Hematopoietic multipotent progenitor cell treated with erythropoietin and hydrocortisone succinate and interleukin-3 and kit ligand, for 4 days (in vitro differentiated cells): ENCODE measurements at regions not wholly inside any gene's neighbourhood (a gene's known extent, or its start where the extent isn't known, plus 50 kb on each side); places are given as distances from the start of the nearest gene placed in this dataset.
"Not testable (repeated sequence)": the region's sequence is repeated elsewhere in the genome, so short reads cannot be mapped to it uniquely, and the experiment has no call there.

ENCODE experiments used
- DNase-seq: peaks from one replicate; pipeline ENCODE4 v3.0.0-alpha.2; 2015

GRCh38 chr1:178572604-178573003, 59.7 kb downstream of the TEX35 start:
- DNase-seq, result peak; percentile 7

- no peak for DNase-seq
These were observed 60.4 kb downstream of the TEX35 start for GRCh38 chr1:178573330-178573729.

- DNase-seq, result no peak
These were observed 61.4 kb downstream of the TEX35 start for GRCh38 chr1:178574345-178574744.

- DNase-seq, result no peak
These were observed 62.9 kb downstream of the TEX35 start for GRCh38 chr1:178575611-178576361.

GRCh38 chr1:178576841-178577240, 63.9 kb downstream of the TEX35 start:
- DNase-seq, result no peak

GRCh38 chr1:178577882-178578281, 65.0 kb downstream of the TEX35 start:
- no peak for DNase-seq

- DNase-seq, result no peak
These were observed 65.6 kb downstream of the TEX35 start for GRCh38 chr1:178578541-178578940.

- DNase-seq, result no peak
These were observed 66.2 kb downstream of the TEX35 start for GRCh38 chr1:178579095-178579494.

- DNase-seq, result no peak
These were observed 66.7 kb downstream of the TEX35 start for GRCh38 chr1:178579562-178579961.

- DNase-seq, result no peak
These were observed 67.2 kb downstream of the TEX35 start for GRCh38 chr1:178580096-178580495.

- no peak for DNase-seq
These were observed 68.0 kb downstream of the TEX35 start for GRCh38 chr1:178580876-178581275.

- no peak for DNase-seq
These were observed 68.7 kb downstream of the TEX35 start for GRCh38 chr1:178581351-178582303.

GRCh38 chr1:178587096-178587495, 74.2 kb downstream of the TEX35 start:
- DNase-seq, result no peak

GRCh38 chr1:178587975-178588374, 75.1 kb downstream of the TEX35 start:
- no peak for DNase-seq

GRCh38 chr1:178589042-178589441, 76.1 kb downstream of the TEX35 start:
- not testable (repeated sequence) for DNase-seq

- DNase-seq, result not testable (repeated sequence)
These were observed 78.9 kb downstream of the TEX35 start for GRCh38 chr1:178591811-178592210.

GRCh38 chr1:178593515-178593914, 80.6 kb downstream of the TEX35 start:
- no peak for DNase-seq

- DNase-seq, result no peak
These were observed 81.2 kb downstream of the TEX35 start for GRCh38 chr1:178594133-178594532.

- no peak for DNase-seq
These were observed 82.6 kb downstream of the TEX35 start for GRCh38 chr1:178595491-178595890.

- peak; percentile 7 for DNase-seq
These were observed 86.2 kb downstream of the TEX35 start for GRCh38 chr1:178599087-178599486.

- peak; percentile 11 for DNase-seq
These were observed 86.8 kb downstream of the TEX35 start for GRCh38 chr1:178599745-178600144.

- no peak for DNase-seq
These were observed 91.0 kb downstream of the TEX35 start for GRCh38 chr1:178603926-178604325.

GRCh38 chr1:178606839-178607238, 93.9 kb downstream of the TEX35 start:
- DNase-seq, result no peak
